ENCODE measurements at regions not wholly inside any gene's neighbourhood (a gene's known extent, or its start where the extent isn't known, plus 50 kb on each side); places are given as distances from the start of the nearest gene placed in this dataset.
"Not testable (repeated sequence)": the region's sequence is repeated elsewhere in the genome, so short reads cannot be mapped to it uniquely, and the experiment has no call there.

DNA sequence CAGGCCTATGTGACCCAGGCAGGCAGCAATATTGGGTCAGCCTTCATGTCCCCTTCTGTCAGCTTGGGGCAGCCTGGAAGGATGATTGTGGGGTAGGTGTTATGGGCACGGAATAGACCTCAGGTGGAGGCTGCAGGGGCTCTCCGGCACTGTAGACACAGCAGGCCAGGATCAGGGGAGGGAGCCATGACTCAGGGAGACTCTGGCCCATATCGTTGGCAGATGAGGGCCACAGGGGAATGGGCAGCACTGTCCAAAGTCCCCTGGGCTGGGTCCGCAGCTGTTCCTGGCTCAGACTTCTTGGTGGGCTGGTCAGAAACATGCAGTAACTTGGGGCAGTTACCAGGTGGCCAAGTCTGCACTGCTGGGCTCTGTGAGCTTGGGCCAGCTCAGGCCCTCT, 3080.1 kb downstream of the RPIA start:
- intact Hi-C loops (cut with micrococcal nuclease); H3K4me1 ChIP-seq (ENCODE audit: insufficient read depth, low read length); POLR2A ChIA-PET (ENCODE audit: partially characterized antibody); H3K27me3 Mint-ChIP-seq; H3K9me3 ChIP-seq (ENCODE audit: control insufficient read depth in 1 of 2, low read length in 2 of 2); H3K4me1 Mint-ChIP-seq; H3K9me3 Mint-ChIP-seq; H3K27me3 ChIP-seq (ENCODE audit: insufficient read depth, low read length); H3K4me3 Mint-ChIP-seq; H3K36me3 ChIP-seq (ENCODE audit: insufficient read depth, low read length); H3K36me3 Mint-ChIP-seq; DNase-seq; H3K27ac Mint-ChIP-seq; CTCF ChIA-PET (ENCODE audit: partially characterized antibody); H3K27ac ChIP-seq (ENCODE audit: low read depth, low read length); H3K4me3 ChIP-seq (ENCODE audit: low read length in 2 of 2): not testable (repeated sequence)

DNA sequence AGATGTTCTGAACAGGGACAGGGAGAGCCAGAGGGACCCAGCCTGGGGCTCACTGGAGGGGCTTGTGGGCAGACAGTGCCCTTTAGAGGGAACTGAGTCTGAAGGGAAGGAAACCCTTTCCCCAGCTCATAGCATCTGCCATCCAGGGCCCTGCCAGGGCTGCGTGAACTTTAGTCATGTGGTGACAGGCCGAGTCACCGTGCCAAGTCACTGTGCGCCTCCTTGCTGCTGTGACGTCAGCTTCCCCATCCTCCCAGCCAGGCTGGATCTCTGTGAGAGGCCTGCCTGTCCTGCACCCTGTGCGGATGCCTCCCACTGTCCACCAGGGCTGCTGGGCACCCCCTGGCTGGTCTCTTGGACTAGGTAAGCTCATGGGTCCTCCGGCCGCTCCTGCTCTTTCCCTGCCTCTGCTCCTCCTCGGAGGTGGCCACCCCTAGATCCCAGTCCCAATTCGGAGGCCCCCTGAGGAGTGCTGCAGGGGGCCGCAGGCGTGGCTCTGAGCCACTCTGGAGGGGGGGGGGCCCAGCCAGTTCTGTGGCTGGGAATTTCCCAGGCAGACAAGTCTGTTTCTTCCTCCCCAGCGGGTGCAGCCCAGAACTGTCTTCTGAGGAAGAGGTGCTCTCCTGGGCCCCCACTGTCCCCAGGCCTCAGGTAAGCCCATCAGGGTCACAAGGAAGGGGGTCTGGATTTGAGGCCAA, 3080.9 kb downstream of the RPIA start:
- H3K27me3 Mint-ChIP-seq: not testable (repeated sequence)

DNA sequence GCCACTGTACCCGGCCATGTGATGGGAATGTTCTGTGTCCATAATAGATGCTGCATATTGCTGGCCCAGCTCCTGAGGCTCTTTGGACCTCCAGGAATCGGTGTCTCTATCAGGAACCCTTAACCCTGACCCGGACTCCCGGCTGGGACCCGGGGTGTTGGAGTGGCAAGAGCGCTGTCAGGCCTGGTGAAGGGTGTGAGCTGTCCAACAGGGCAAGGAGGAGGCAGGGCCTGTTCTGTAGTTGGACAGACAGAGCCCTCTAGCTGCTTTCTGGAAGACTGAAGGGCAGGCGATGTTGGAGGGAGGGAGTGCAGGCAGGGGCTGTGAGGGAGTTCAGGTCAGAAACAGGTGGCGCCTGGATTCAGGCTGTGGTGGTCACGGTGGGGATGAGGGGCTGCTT, 3082.3 kb downstream of the RPIA start:
- H3K27ac Mint-ChIP-seq; CTCF ChIA-PET (ENCODE audit: partially characterized antibody); H3K9me3 Mint-ChIP-seq; H3K4me3 Mint-ChIP-seq; H3K4me1 Mint-ChIP-seq; intact Hi-C loops (cut with micrococcal nuclease); DNase-seq; H3K4me3 ChIP-seq (ENCODE audit: low read length in 2 of 2); H3K36me3 Mint-ChIP-seq; H3K27ac ChIP-seq (ENCODE audit: low read depth, low read length); H3K4me1 ChIP-seq (ENCODE audit: insufficient read depth, low read length); POLR2A ChIA-PET (ENCODE audit: partially characterized antibody); H3K27me3 ChIP-seq (ENCODE audit: insufficient read depth, low read length); H3K27me3 Mint-ChIP-seq; H3K9me3 ChIP-seq (ENCODE audit: control insufficient read depth in 1 of 2, low read length in 2 of 2); H3K36me3 ChIP-seq (ENCODE audit: insufficient read depth, low read length): not testable (repeated sequence)

More for the DNA sequence above, 3080.9 kb downstream of the RPIA start:
- H3K4me1 ChIP-seq (ENCODE audit: insufficient read depth, low read length); POLR2A ChIA-PET (ENCODE audit: partially characterized antibody); H3K27me3 ChIP-seq (ENCODE audit: insufficient read depth, low read length); H3K36me3 Mint-ChIP-seq; H3K9me3 Mint-ChIP-seq; H3K4me3 ChIP-seq (ENCODE audit: low read length in 2 of 2); H3K4me3 Mint-ChIP-seq; H3K4me1 Mint-ChIP-seq; H3K9me3 ChIP-seq (ENCODE audit: control insufficient read depth in 1 of 2, low read length in 2 of 2); H3K36me3 ChIP-seq (ENCODE audit: insufficient read depth, low read length); intact Hi-C loops (cut with micrococcal nuclease); H3K27ac Mint-ChIP-seq; DNase-seq; CTCF ChIA-PET (ENCODE audit: partially characterized antibody); H3K27ac ChIP-seq (ENCODE audit: low read depth, low read length): not testable (repeated sequence)

DNA sequence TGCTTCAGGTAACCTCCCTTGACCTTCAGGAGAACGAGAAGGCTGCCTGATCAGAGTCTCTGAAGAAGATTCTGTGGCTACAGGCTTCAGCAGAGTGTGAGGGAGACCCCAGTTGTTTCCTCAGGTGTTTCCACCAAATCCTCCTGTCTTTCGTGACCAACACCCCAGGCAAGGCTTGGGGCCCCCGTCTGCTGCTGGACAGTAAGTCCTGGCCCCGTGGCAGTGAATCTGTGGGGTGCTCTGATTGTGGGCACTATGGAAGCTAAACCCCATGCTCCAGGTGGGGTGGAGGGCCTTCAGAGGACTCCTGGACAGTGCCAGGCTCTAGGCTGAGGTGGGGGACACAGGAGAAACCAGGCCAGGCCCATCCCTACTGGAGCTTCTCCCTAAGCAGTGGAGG, 3083.7 kb downstream of the RPIA start:
- intact Hi-C loops (cut with micrococcal nuclease); H3K27ac ChIP-seq (ENCODE audit: low read depth, low read length); H3K4me1 Mint-ChIP-seq; H3K36me3 ChIP-seq (ENCODE audit: insufficient read depth, low read length); DNase-seq; CTCF ChIA-PET (ENCODE audit: partially characterized antibody); H3K9me3 ChIP-seq (ENCODE audit: control insufficient read depth in 1 of 2, low read length in 2 of 2); H3K4me1 ChIP-seq (ENCODE audit: insufficient read depth, low read length); H3K36me3 Mint-ChIP-seq; POLR2A ChIA-PET (ENCODE audit: partially characterized antibody); H3K9me3 Mint-ChIP-seq; H3K27ac Mint-ChIP-seq; H3K4me3 Mint-ChIP-seq; H3K27me3 Mint-ChIP-seq; H3K4me3 ChIP-seq (ENCODE audit: low read length in 2 of 2); H3K27me3 ChIP-seq (ENCODE audit: insufficient read depth, low read length): not testable (repeated sequence)

DNA sequence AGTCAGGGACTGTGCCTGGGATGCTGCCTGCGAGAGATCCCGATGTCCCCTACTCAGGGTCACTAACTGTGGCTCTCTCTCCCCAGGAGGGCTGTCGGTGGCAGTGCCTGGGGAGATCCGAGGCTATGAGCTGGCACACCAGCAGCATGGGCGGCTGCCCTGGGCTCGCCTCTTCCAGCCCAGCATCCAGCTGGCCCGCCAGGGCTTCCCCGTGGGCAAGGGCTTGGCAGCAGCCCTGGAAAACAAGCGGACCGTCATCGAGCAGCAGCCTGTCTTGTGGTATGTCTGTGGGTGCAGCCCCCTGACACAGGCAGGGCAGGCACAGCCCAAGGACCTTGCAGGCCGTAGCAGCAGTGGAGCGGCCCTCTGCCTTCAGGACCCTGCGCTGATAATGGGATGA, 3088.9 kb downstream of the RPIA start:
- H3K4me1 Mint-ChIP-seq; H3K9me3 ChIP-seq (ENCODE audit: control insufficient read depth in 1 of 2, low read length in 2 of 2); H3K36me3 ChIP-seq (ENCODE audit: insufficient read depth, low read length); H3K27ac Mint-ChIP-seq; POLR2A ChIA-PET (ENCODE audit: partially characterized antibody); H3K27ac ChIP-seq (ENCODE audit: low read depth, low read length); intact Hi-C loops (cut with micrococcal nuclease); DNase-seq; H3K4me3 Mint-ChIP-seq; H3K4me1 ChIP-seq (ENCODE audit: insufficient read depth, low read length); H3K27me3 ChIP-seq (ENCODE audit: insufficient read depth, low read length); H3K4me3 ChIP-seq (ENCODE audit: low read length in 2 of 2); CTCF ChIA-PET (ENCODE audit: partially characterized antibody); H3K36me3 Mint-ChIP-seq; H3K27me3 Mint-ChIP-seq: not testable (repeated sequence)
- peaks cover 0 to 16% (median 8%) of the 10 kb centered on the region in 8 donors for H3K9me3 Mint-ChIP-seq

GRCh38 chr2:91809391-91809790, 3061.8 kb upstream of the TEKT4 start:
- H3K9me3 Mint-ChIP-seq; CTCF ChIA-PET (ENCODE audit: partially characterized antibody); H3K27me3 Mint-ChIP-seq; H3K4me3 Mint-ChIP-seq; H3K27ac Mint-ChIP-seq; H3K27ac ChIP-seq (ENCODE audit: low read depth, low read length); H3K36me3 ChIP-seq (ENCODE audit: insufficient read depth, low read length); DNase-seq; H3K4me3 ChIP-seq (ENCODE audit: low read length in 2 of 2); POLR2A ChIA-PET (ENCODE audit: partially characterized antibody); H3K9me3 ChIP-seq (ENCODE audit: control insufficient read depth in 1 of 2, low read length in 2 of 2); H3K27me3 ChIP-seq (ENCODE audit: insufficient read depth, low read length); intact Hi-C loops (cut with micrococcal nuclease); H3K4me1 Mint-ChIP-seq; H3K36me3 Mint-ChIP-seq; H3K4me1 ChIP-seq (ENCODE audit: insufficient read depth, low read length): not testable (repeated sequence)

DNA sequence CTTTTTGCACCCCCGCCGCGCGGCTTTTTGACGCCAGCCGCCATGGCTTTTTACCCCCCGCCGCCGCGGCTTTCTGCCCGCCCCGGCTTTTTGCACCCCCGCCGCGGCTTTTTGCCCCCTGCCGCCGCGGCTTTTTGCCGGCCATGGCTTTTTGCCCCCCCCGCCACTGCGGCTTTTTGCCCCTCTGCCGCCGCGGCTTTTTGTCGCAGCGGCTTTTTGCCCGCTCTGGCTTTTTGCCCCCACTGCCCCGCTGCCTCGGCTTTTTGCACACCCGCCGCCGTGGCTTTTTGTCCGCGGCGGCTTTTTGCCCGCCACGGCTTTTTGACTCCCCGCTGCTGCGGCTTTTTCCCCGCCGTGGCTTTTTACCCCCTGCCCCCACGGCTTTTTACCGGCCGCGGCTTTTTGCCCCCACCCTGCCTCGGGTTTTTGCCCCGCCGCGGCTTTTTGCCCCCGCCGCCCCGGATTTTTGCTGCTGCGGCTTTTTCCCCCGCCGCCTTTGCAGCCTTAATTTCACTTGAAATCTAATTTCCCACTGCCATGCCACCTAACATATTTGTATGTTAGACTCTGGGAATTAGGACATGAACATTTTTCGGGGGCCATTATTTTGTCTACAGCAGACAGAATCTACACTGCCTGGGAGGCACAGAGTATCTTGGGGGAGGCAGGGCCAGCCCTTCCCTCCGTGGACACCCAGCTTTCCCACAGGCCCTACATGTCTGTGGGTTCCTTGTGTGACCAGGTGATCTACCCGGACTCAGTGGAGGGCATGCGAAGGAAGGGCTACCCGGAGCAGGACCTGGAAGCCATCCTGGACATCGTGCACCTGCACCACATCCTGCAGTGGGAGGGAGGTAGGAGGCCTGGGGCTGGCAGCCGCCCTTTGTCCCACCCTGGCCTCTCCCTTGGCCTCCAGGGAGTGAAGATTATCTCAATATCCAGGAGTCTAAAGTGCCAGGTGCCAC, 3031.0 kb upstream of the TEKT4 start:
- Mint-ChIP-seq H3K27ac (no peak overlapping the region), H3K36me3 (no peaks in the 10 kb centered on the region), H3K4me1 (peaks cover 0 to 4% (median 0%) of the 10 kb centered on the region in 4 donors), H3K27me3 (peaks cover 5 to 7% of the 10 kb centered on the region in 2 donors), H3K9me3 (peaks cover 0 to 11% (median 0%) of the 10 kb centered on the region in 8 donors), H3K4me3 (no peak overlapping the region)
- intact Hi-C loops (cut with micrococcal nuclease): no loop called here
- ChIA-PET CTCF (ENCODE audit: partially characterized antibody) (no interaction called here), POLR2A (ENCODE audit: partially characterized antibody) (no interaction called here)
- DNase-seq: no peak
- Histone ChIP-seq H3K4me1 (ENCODE audit: insufficient read depth, low read length) (no peaks in the 10 kb centered on the region), H3K9me3 (ENCODE audit: control insufficient read depth in 1 of 2, low read length in 2 of 2) (no peaks in the 10 kb centered on the region), H3K27ac (ENCODE audit: low read depth, low read length) (no peak overlapping the region), H3K4me3 (ENCODE audit: low read length in 2 of 2) (no peak overlapping the region), H3K27me3 (ENCODE audit: insufficient read depth, low read length) (no peaks in the 10 kb centered on the region), H3K36me3 (ENCODE audit: insufficient read depth, low read length) (no peaks in the 10 kb centered on the region)
